ENCODE measurements at regions not wholly inside any gene's neighbourhood (a gene's known extent, or its start where the extent isn't known, plus 50 kb on each side); places are given as distances from the start of the nearest gene placed in this dataset.

GRCh38 chr13:23018143-23018542 lies 162.6 kb upstream of the SGCG start:
- Histone ChIP-seq H3K4me1 (ENCODE audit: control insufficient read depth in 1 of 2, insufficient read depth in 1 of 2, low read depth in 1 of 2, low read length in 1 of 2) (no peaks in the 10 kb centered on the region), H3K36me3 (no peaks in the 10 kb centered on the region), H3K27me3 (no peaks in the 10 kb centered on the region), H3K27ac (no peak overlapping the region), H3K4me3 (ENCODE audit: low read depth in 1 of 2, low read length in 1 of 2) (no peak overlapping the region), H3K9me3 (no peaks in the 10 kb centered on the region)
- TF ChIP-seq CTCF (IDR thresholded peaks at IDR 0.05), result no peak

- no peak for TF ChIP-seq CTCF (IDR thresholded peaks at IDR 0.05)
- H3K4me1 ChIP-seq (ENCODE audit: control insufficient read depth in 1 of 2, insufficient read depth in 1 of 2, low read depth in 1 of 2, low read length in 1 of 2), result no peaks in the 10 kb centered on the region
- H3K9me3 ChIP-seq, result no peaks in the 10 kb centered on the region
- H3K27me3 ChIP-seq, result no peaks in the 10 kb centered on the region
- H3K36me3 ChIP-seq, result no peaks in the 10 kb centered on the region
- H3K27ac ChIP-seq, result no peak overlapping the region
- H3K4me3 ChIP-seq (ENCODE audit: low read depth in 1 of 2, low read length in 1 of 2), result no peak overlapping the region
These were observed 160.4 kb upstream of the SGCG start for GRCh38 chr13:23020246-23020843.

GRCh38 chr13:23021906-23022305 lies 158.9 kb upstream of the SGCG start:
- no peaks in the 10 kb centered on the region for H3K9me3 ChIP-seq
- no peak overlapping the region for H3K27ac ChIP-seq
- H3K4me3 ChIP-seq (ENCODE audit: low read depth in 1 of 2, low read length in 1 of 2), result no peak overlapping the region
- no peak for TF ChIP-seq CTCF (IDR thresholded peaks at IDR 0.05)
- no peaks in the 10 kb centered on the region for H3K4me1 ChIP-seq (ENCODE audit: control insufficient read depth in 1 of 2, insufficient read depth in 1 of 2, low read depth in 1 of 2, low read length in 1 of 2)
- H3K36me3 ChIP-seq, result no peaks in the 10 kb centered on the region
- no peaks in the 10 kb centered on the region for H3K27me3 ChIP-seq

GRCh38 chr13:23022704-23023103 lies 158.1 kb upstream of the SGCG start:
- Histone ChIP-seq H3K27me3 (no peaks in the 10 kb centered on the region), H3K4me1 (ENCODE audit: control insufficient read depth in 1 of 2, insufficient read depth in 1 of 2, low read depth in 1 of 2, low read length in 1 of 2) (no peaks in the 10 kb centered on the region), H3K9me3 (no peaks in the 10 kb centered on the region), H3K27ac (no peak overlapping the region), H3K36me3 (no peaks in the 10 kb centered on the region), H3K4me3 (ENCODE audit: low read depth in 1 of 2, low read length in 1 of 2) (no peak overlapping the region)
- no peak for TF ChIP-seq CTCF (IDR thresholded peaks at IDR 0.05)

- H3K27ac ChIP-seq, result no peak overlapping the region
- no peak overlapping the region for H3K4me3 ChIP-seq (ENCODE audit: low read depth in 1 of 2, low read length in 1 of 2)
- no peaks in the 10 kb centered on the region for H3K9me3 ChIP-seq
- H3K27me3 ChIP-seq, result no peaks in the 10 kb centered on the region
- H3K4me1 ChIP-seq (ENCODE audit: control insufficient read depth in 1 of 2, insufficient read depth in 1 of 2, low read depth in 1 of 2, low read length in 1 of 2), result no peaks in the 10 kb centered on the region
- H3K36me3 ChIP-seq, result no peaks in the 10 kb centered on the region
- no peak for TF ChIP-seq CTCF (IDR thresholded peaks at IDR 0.05)
These were observed 154.7 kb upstream of the SGCG start for GRCh38 chr13:23025864-23026608.
